SK-N-SH treated with all-trans-retinoic acid at 6 μM for 48 hours (cell line): ENCODE measurements at regions not wholly inside any gene's neighbourhood (a gene's known extent, or its start where the extent isn't known, plus 50 kb on each side); places are given as distances from the start of the nearest gene placed in this dataset.

Experiments
- ATAC-seq: fragments of 200-7000 bp; cut with Tn5 transposase; 3 replicates; pipeline ENCODE4 v1.9.1; 2020; ENCODE audit warnings: mild to moderate bottlenecking, moderate library complexity
- ARNTL ChIP-seq: fragments of 450-650 bp; formaldehyde crosslinking; IDR thresholded peaks from 2 replicates; pipeline ENCODE4 v1.5.0; 2020; ENCODE audit warnings: low read depth, mild to moderate bottlenecking, moderate library complexity, borderline replicate concordance
- BACH2 ChIP-seq: fragments of 250-450 bp; sonication (Bioruptor Pico); IDR thresholded peaks from 2 replicates; pipeline ENCODE4 v1.9.0; 2021; ENCODE audit warnings: mild to moderate bottlenecking, borderline replicate concordance
- CSDC2 ChIP-seq: fragments of 250-450 bp; sonication (Bioruptor Pico); IDR thresholded peaks from 2 replicates; pipeline ENCODE4 v1.5.0; 2020; ENCODE audit warnings: mild to moderate bottlenecking, moderate library complexity
- ESRRG ChIP-seq: fragments of 250-450 bp; sonication (Bioruptor Pico); IDR thresholded peaks from 2 replicates; pipeline ENCODE4 v1.6.1; 2021; ENCODE audit warnings: mild to moderate bottlenecking
- GLIS3 ChIP-seq: fragments of 250-450 bp; sonication (Bioruptor Pico); IDR thresholded peaks from 2 replicates; pipeline ENCODE4 v1.5.0; 2020; ENCODE audit warnings: mild to moderate bottlenecking, moderate library complexity
- ISL1 ChIP-seq: fragments of 250-450 bp; sonication (Bioruptor Pico); IDR thresholded peaks from 2 replicates; pipeline ENCODE4 v2.1.2; 2022; ENCODE audit warnings: mild to moderate bottlenecking, moderate library complexity
- OSR1 ChIP-seq: fragments of 250-450 bp; sonication (Bioruptor Pico); IDR thresholded peaks from 2 replicates; pipeline ENCODE4 v1.8.0; 2022; ENCODE audit warnings: moderate library complexity, mild to moderate bottlenecking, inconsistent platforms
- PPARA ChIP-seq: fragments of 250-450 bp; sonication (Bioruptor Pico); IDR thresholded peaks from 2 replicates; pipeline ENCODE4 v1.5.0; 2020; ENCODE audit warnings: mild to moderate bottlenecking, borderline replicate concordance
- RARB ChIP-seq: fragments of 250-450 bp; sonication (Bioruptor Pico); IDR thresholded peaks from 2 replicates; pipeline ENCODE4 v1.8.0; 2021; ENCODE audit warnings: mild to moderate bottlenecking, moderate library complexity
- SNAI2 ChIP-seq: fragments of 250-450 bp; sonication (Bioruptor Pico); IDR thresholded peaks from 2 replicates; pipeline ENCODE4 v1.5.0; 2020; ENCODE audit warnings: mild to moderate bottlenecking, moderate library complexity
- TCF4 ChIP-seq: fragments of 250-450 bp; sonication (Bioruptor Pico); IDR thresholded peaks from 2 replicates; pipeline ENCODE4 v1.8.0; 2021; ENCODE audit warnings: mild to moderate bottlenecking, moderate library complexity, borderline replicate concordance
- TOX ChIP-seq: fragments of 250-450 bp; sonication (Bioruptor Pico); IDR thresholded peaks from 2 replicates; pipeline ENCODE4 v1.8.0; 2021; ENCODE audit warnings: mild to moderate bottlenecking, moderate library complexity, borderline replicate concordance
- ZC3H10 ChIP-seq: fragments of 250-450 bp; sonication (Bioruptor Pico); IDR thresholded peaks from 2 replicates; pipeline ENCODE4 v1.5.1; 2021; ENCODE audit warnings: mild to moderate bottlenecking, moderate library complexity
- ZFP3 ChIP-seq: fragments of 250-450 bp; sonication (Bioruptor Pico); IDR thresholded peaks from 2 replicates; pipeline ENCODE4 v1.5.0; 2020; ENCODE audit warnings: mild to moderate bottlenecking, moderate library complexity
- ZFP30 ChIP-seq: fragments of 450-650 bp; formaldehyde crosslinking; IDR thresholded peaks from 2 replicates; pipeline ENCODE4 v1.5.0; 2022; ENCODE audit warnings: mild to moderate bottlenecking, moderate library complexity
- ZNF565 ChIP-seq: fragments of 450-650 bp; formaldehyde crosslinking; conservative IDR thresholded peaks from 2 replicates; pipeline ENCODE4 v1.5.0; 2020; ENCODE audit warnings: low read depth, mild to moderate bottlenecking, moderate library complexity
- ZNF70 ChIP-seq: fragments of 450-650 bp; formaldehyde crosslinking; IDR thresholded peaks from 2 replicates; pipeline ENCODE4 v1.5.0; 2020; ENCODE audit warnings: mild to moderate bottlenecking, moderate library complexity
- ZNF8 ChIP-seq: fragments of 450-650 bp; formaldehyde crosslinking; IDR thresholded peaks from 2 replicates; pipeline ENCODE4 v1.5.0; 2020; ENCODE audit warnings: mild to moderate bottlenecking, moderate library complexity
- TF ChIP-seq, protein P1 (sequence below): fragments of 250-450 bp; sonication (Bioruptor Pico); IDR thresholded peaks from 2 replicates; pipeline ENCODE4 v1.5.1; 2020; ENCODE audit warnings: low read depth, mild to moderate bottlenecking, moderate library complexity
- TF ChIP-seq, protein P2 (sequence below): fragments of 250-450 bp; sonication (Bioruptor Pico); IDR thresholded peaks from 2 replicates; pipeline ENCODE4 v1.8.0; 2020; ENCODE audit warnings: mild to moderate bottlenecking, moderate library complexity, borderline replicate concordance
- TF ChIP-seq, protein P3 (sequence below): fragments of 250-450 bp; sonication (Bioruptor Pico); IDR thresholded peaks from 2 replicates; pipeline ENCODE4 v1.5.1; 2021; ENCODE audit warnings: mild to moderate bottlenecking, moderate library complexity
- TF ChIP-seq, protein P4 (sequence below): fragments of 250-450 bp; sonication (Bioruptor Pico); IDR thresholded peaks from 2 replicates; pipeline ENCODE4 v1.8.0; 2021; ENCODE audit warnings: low read depth, mild to moderate bottlenecking, moderate library complexity, borderline replicate concordance
- TF ChIP-seq, protein P5 (sequence below): fragments of 250-450 bp; sonication (Bioruptor Pico); IDR thresholded peaks from 2 replicates; pipeline ENCODE4 v1.5.0; 2020; ENCODE audit warnings: mild to moderate bottlenecking, moderate library complexity

DNA sequence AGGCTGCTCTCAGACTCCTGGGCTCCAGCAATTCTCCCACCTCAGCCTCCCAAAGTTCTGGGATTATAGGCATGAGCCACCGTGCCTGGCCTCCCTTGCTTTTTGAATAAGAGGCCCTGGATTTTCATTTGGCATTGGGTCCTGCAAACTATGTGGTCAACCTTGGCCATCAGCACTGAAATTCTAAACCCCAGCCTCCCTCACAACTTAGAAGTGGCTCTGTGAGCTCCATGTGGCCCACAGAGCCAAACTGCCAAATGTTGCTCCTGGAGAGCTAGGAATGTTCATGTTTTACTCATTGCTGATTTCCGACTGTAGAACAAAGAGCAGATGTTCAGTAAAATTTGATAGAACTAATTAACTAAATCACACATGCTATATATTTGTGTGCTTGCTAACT is 210.6 kb upstream of the AGAP1 start:
- TF ChIP-seq, protein P1, sequence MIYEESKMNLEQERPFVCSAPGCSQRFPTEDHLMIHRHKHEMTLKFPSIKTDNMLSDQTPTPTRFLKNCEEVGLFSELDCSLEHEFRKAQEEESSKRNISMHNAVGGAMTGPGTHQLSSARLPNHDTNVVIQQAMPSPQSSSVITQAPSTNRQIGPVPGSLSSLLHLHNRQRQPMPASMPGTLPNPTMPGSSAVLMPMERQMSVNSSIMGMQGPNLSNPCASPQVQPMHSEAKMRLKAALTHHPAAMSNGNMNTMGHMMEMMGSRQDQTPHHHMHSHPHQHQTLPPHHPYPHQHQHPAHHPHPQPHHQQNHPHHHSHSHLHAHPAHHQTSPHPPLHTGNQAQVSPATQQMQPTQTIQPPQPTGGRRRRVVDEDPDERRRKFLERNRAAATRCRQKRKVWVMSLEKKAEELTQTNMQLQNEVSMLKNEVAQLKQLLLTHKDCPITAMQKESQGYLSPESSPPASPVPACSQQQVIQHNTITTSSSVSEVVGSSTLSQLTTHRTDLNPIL (CRISPR knock-in tag): no peak
- TF ChIP-seq, protein P2, sequence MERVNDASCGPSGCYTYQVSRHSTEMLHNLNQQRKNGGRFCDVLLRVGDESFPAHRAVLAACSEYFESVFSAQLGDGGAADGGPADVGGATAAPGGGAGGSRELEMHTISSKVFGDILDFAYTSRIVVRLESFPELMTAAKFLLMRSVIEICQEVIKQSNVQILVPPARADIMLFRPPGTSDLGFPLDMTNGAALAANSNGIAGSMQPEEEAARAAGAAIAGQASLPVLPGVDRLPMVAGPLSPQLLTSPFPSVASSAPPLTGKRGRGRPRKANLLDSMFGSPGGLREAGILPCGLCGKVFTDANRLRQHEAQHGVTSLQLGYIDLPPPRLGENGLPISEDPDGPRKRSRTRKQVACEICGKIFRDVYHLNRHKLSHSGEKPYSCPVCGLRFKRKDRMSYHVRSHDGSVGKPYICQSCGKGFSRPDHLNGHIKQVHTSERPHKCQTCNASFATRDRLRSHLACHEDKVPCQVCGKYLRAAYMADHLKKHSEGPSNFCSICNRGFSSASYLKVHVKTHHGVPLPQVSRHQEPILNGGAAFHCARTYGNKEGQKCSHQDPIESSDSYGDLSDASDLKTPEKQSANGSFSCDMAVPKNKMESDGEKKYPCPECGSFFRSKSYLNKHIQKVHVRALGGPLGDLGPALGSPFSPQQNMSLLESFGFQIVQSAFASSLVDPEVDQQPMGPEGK (CRISPR knock-in tag): no peak
- no peak for TF ChIP-seq ZC3H10
- TF ChIP-seq ZFP3 (CRISPR knock-in tag): no peak
- no peak for TF ChIP-seq SNAI2 (CRISPR knock-in tag)
- no peak for TF ChIP-seq CSDC2 (CRISPR knock-in tag)
- TF ChIP-seq ESRRG (CRISPR knock-in tag): no peak
- TF ChIP-seq RARB (CRISPR knock-in tag): no peak

DNA sequence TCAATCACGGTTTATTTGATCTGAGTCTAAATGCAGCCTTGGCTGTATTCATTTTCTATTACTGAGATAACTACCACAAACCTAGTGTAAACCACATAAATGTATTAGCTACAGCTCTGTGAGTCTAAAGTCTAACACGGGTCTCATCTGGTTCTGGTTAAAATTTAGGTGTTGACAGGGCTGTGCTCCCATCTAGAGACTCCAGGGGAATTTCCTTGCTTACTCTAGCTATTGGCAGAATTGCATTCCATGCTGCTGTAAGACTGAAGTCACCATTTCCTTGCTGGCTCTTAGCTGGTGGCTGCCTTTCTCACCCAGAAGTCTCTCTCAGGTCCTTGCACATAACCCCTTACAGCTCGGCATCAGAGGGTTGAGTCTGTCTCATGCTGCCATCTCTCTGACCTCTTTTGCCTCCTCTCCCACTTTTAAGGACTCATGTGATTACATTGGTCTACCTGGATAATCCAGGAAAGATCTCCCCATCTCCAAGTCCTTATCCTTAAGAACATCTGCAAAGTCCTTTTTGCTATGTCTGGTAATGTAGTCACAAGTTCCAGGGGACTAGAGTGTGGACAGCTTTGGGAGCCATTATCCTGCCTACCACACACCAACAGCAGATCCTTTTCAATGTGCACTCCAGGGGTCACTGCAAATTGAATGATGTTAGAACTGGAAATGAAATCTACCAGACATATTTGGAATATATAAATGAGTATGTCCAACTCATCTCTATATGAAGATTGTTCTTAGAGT is 207.0 kb upstream of the AGAP1 start:
- no peak; the same call in 2 of the 3 replicates for ATAC-seq
- TF ChIP-seq BACH2 (CRISPR knock-in tag): no peak
- no peak for TF ChIP-seq ESRRG (CRISPR knock-in tag)
- no peak for TF ChIP-seq ZNF565
- TF ChIP-seq, protein P3, sequence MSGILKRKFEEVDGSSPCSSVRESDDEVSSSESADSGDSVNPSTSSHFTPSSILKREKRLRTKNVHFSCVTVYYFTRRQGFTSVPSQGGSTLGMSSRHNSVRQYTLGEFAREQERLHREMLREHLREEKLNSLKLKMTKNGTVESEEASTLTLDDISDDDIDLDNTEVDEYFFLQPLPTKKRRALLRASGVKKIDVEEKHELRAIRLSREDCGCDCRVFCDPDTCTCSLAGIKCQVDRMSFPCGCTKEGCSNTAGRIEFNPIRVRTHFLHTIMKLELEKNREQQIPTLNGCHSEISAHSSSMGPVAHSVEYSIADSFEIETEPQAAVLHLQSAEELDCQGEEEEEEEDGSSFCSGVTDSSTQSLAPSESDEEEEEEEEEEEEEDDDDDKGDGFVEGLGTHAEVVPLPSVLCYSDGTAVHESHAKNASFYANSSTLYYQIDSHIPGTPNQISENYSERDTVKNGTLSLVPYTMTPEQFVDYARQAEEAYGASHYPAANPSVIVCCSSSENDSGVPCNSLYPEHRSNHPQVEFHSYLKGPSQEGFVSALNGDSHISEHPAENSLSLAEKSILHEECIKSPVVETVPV (CRISPR knock-in tag): no peak
- no peak for TF ChIP-seq PPARA (CRISPR knock-in tag)
- no peak for TF ChIP-seq ZNF8 (CRISPR knock-in tag)
- TF ChIP-seq ISL1 (CRISPR knock-in tag): no peak
- TF ChIP-seq, protein P4, sequence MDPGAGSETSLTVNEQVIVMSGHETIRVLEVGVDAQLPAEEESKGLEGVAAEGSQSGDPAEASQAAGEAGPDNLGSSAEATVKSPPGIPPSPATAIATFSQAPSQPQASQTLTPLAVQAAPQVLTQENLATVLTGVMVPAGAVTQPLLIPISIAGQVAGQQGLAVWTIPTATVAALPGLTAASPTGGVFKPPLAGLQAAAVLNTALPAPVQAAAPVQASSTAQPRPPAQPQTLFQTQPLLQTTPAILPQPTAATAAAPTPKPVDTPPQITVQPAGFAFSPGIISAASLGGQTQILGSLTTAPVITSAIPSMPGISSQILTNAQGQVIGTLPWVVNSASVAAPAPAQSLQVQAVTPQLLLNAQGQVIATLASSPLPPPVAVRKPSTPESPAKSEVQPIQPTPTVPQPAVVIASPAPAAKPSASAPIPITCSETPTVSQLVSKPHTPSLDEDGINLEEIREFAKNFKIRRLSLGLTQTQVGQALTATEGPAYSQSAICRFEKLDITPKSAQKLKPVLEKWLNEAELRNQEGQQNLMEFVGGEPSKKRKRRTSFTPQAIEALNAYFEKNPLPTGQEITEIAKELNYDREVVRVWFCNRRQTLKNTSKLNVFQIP (CRISPR knock-in tag): no peak
- TF ChIP-seq ZFP3 (CRISPR knock-in tag): no peak
- no peak for TF ChIP-seq TCF4 (CRISPR knock-in tag)
- TF ChIP-seq, protein P2 (CRISPR knock-in tag): no peak
- TF ChIP-seq CSDC2 (CRISPR knock-in tag): no peak
- no peak for TF ChIP-seq ARNTL
- no peak for TF ChIP-seq GLIS3 (CRISPR knock-in tag)
- TF ChIP-seq, all 23 proteins: peak for 0

More for the DNA sequence above, 210.6 kb upstream of the AGAP1 start:
- no peak for ATAC-seq

DNA sequence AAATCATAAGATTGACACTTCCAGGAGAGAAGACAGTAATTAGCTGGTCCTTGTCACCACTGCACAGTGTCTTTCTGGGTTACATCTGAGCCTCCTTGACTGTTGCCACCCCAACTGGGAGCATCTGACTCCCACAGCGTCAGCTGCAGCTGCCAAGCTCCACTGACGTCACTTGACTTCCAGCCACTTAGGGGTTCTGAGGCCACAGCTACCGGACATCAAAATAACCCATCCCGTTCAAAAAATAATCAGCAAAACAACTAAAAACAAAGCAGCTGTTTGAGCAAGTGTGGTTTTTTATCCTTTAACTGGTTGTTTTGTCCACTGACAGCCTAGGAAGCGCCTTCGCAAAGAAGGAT is 206.5 kb upstream of the AGAP1 start:
- TF ChIP-seq ZNF8 (CRISPR knock-in tag) (no peak), ISL1 (CRISPR knock-in tag) (no peak), CSDC2 (CRISPR knock-in tag) (no peak), BACH2 (CRISPR knock-in tag) (no peak), TOX (CRISPR knock-in tag) (no peak), OSR1 (CRISPR knock-in tag) (no peak), ZFP30 (no peak), ZNF70 (CRISPR knock-in tag) (no peak), PPARA (CRISPR knock-in tag) (no peak), ZC3H10 (no peak)
- TF ChIP-seq, protein P1 (CRISPR knock-in tag): no peak
- TF ChIP-seq, protein P4 (CRISPR knock-in tag): no peak
- TF ChIP-seq, protein P5, sequence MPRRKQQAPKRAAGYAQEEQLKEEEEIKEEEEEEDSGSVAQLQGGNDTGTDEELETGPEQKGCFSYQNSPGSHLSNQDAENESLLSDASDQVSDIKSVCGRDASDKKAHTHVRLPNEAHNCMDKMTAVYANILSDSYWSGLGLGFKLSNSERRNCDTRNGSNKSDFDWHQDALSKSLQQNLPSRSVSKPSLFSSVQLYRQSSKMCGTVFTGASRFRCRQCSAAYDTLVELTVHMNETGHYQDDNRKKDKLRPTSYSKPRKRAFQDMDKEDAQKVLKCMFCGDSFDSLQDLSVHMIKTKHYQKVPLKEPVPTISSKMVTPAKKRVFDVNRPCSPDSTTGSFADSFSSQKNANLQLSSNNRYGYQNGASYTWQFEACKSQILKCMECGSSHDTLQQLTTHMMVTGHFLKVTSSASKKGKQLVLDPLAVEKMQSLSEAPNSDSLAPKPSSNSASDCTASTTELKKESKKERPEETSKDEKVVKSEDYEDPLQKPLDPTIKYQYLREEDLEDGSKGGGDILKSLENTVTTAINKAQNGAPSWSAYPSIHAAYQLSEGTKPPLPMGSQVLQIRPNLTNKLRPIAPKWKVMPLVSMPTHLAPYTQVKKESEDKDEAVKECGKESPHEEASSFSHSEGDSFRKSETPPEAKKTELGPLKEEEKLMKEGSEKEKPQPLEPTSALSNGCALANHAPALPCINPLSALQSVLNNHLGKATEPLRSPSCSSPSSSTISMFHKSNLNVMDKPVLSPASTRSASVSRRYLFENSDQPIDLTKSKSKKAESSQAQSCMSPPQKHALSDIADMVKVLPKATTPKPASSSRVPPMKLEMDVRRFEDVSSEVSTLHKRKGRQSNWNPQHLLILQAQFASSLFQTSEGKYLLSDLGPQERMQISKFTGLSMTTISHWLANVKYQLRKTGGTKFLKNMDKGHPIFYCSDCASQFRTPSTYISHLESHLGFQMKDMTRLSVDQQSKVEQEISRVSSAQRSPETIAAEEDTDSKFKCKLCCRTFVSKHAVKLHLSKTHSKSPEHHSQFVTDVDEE (CRISPR knock-in tag): no peak
- TF ChIP-seq, all 23 proteins: peak for 0

More for the DNA sequence above, 206.5 kb upstream of the AGAP1 start:
- no peak for ATAC-seq
